GM20431 (cell line): ENCODE measurements at regions not wholly inside any gene's neighbourhood (a gene's known extent, or its start where the extent isn't known, plus 50 kb on each side); places are given as distances from the start of the nearest gene placed in this dataset.

Experiments used
- in situ Hi-C: fragments of 300-500 bp; cut with MseI, MboI; formaldehyde crosslinking; loops from one replicate; pipeline ENCODE4 v1.15.0; 2020; ENCODE audit warnings: low sequenced_read_pairs; ENCODE audit not compliant: unreplicated experiment

DNA sequence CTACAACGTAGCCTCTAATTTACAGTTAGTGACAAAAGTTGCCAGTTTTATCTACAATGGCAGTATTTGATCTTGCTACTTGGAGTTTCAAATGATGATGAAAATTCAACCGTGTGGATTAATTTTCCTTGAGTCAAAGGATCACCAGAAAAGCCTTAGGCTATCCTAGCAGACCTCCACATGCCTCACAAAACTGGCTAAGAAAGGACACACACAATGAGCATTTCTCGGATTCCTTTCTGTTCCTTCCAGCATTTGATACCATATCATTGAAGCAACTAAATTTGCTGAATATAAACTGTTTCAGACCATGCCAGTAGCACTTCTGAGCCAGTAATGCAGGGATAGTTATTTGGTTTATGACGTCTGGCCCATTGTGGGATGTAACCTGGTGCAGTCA is 587.4 kb upstream of the MDFIC2 start:
- in situ Hi-C loops = no loop called here

DNA sequence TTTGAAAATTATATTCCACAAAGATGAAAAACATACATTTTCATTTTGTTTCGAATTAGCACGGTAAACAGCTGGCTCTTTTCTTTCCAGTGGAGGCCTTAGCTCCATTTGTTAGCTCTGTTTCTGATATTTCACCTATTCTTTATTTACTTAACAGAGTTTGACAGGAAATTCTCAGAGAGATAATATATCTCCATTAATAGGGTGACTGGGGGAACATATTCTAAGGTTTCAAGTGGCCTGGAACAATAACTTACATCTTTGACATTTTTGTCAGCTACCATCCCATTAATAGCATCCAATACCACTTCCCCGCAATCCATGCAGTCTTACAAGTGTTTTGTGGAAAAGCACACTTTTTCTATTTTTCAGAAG is 577.6 kb upstream of the MDFIC2 start:
- in situ Hi-C loops = no loop called here

DNA sequence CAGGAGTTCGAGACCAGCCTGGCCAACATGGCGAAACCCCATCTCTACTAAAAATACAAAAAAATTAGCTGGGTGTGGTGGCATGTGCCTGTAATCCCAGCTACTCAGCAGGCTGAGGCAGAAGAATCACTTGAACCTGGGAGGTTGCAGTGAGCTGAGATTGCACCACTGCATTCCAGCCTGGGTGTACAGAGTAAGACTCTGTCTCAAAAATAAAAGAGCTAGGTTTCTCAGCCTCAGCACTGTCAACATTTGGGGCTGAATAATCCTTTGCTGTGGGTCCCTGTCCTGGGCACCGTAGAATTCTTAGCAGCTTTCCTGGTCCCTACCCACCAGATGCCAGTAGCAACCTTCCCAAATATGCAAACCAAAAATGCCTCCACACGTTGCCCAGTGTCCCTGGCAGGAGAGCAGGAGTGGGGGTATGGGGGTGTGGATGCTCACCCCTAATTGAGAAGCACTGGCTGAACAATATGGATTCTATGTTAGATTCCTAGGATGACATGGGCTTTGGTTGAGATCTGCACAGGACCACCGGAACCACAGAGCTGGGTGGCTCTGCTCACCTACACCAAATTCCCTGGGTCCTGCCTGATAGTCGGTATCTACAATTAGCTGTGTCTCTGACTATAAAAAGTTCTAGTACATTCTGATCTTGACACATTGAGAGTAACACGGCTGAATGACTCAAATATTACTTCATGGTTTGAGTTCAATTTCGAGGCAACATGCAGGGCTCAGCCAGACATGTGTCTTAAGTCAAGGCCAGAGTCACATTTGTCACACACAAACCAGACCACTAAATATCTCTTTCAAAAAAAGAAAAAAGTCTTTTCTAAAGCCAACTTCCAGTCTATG is 577.0 kb upstream of the MDFIC2 start:
- in situ Hi-C loops = no loop called here

DNA sequence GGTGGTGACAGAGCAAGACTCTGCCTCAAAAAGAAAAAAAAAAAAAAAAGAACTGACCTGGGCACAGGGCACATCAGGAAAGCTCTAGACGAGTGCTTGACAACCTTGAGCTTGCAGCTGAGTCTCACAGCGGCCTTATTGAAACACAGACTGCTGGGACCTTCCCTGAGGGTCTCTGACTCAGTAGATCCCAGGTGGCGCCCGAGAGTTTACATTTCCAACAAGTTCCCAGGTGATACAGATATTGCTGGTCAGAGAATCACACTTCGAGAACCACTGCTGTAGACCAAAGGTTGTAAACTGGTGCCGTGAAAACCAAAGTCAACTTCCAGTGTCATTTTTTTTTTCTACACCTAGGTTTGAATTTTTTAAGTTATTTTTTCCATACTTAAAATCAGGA is 573.2 kb upstream of the MDFIC2 start:
- in situ Hi-C loops = no loop called here

DNA sequence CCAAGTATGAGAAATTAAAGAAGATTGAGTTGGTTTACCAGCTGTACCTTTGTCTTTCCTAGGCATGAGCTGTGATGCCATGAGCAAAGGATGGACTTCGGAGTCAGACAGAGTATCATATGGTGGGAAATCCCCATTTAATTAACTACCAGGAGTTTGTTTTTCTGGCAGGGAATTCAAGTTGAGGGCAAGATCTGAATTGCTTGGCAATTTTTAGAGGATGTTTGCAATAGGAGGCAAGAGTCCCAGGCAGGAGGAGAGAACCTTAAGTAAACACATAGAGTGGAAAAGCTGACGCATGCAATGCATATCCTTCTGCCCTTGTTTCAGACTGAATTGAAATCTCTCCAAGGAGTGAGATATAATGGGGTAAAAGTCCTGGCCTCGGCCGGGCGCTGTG is 569.7 kb upstream of the MDFIC2 start:
- in situ Hi-C loops = no loop called here

DNA sequence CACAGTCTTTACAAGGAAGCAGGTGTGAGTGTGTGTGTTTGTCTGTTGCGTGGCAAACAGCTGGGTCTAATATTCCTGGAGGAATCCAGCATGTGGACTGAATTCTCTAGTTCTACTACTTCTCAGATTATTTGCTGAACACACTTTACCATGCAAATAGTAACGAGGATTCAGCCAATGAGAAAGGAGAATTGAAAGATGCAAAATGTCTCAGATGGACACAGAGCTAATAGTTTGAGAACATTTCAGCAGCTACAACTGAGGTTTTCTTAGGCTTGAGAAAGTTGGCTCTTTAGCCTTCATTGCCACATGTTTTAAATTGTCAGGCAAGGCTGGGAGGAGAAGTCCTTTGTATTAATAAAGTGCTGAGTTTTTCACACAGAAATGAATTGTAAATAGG is 568.0 kb upstream of the MDFIC2 start:
- in situ Hi-C loops = no loop called here

DNA sequence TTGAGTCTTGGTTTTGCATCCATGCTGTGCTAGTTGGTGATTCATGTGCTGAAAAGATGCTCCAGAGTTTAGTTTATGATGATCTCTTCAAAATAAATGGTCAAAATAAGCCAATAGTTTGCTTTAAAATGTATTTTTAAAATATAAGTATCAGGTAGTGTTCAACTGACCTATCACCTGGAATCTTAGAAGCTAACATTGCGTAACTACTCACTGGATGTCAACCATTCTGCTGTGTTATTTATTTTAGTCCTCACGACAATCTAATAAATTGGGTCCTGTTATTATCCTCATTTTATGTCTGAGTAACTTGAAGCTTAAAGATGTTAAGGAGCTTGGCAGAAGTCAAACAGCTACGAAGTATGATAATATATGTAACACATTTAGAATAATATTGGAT is 563.7 kb upstream of the MDFIC2 start:
- in situ Hi-C loops = no loop called here

DNA sequence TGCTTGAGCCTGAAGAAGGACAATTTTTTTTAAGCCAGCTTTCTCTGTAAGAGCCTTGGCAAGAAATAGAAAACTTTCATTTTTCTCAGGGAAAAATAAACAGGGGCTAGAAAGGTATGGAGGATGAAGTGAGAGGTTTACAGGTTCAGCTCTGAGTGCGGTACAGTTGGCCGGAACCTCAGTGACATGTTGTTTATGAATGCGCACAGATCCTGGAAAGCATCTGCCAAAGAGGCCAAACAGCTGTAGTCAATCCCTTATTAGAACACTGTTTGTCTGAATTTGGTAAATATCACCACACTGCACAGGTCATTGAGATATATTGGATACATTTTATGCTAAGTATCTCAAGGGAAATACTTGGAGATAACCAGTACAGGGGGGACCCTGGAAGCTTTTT is 561.8 kb upstream of the MDFIC2 start:
- in situ Hi-C loops = no loop called here

DNA sequence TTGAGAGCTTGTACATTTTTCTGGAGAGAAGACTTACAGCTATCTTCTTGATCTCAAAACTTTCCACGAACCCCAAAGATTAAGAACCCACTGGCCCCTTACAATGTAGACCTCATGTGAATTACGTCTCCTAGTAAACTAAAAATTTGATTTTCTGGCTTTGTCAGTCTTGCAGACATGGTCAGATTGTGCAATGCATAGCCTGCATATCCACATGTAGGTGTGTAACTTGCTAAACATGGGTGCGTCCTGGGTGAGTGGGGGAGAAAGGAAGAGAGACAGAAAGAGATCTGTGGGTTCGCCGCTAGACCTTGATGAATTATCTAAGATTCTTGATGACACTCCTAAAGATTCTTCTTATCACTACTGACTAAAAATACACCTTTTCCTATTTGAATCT is 561.2 kb upstream of the MDFIC2 start:
- in situ Hi-C loops = no loop called here

DNA sequence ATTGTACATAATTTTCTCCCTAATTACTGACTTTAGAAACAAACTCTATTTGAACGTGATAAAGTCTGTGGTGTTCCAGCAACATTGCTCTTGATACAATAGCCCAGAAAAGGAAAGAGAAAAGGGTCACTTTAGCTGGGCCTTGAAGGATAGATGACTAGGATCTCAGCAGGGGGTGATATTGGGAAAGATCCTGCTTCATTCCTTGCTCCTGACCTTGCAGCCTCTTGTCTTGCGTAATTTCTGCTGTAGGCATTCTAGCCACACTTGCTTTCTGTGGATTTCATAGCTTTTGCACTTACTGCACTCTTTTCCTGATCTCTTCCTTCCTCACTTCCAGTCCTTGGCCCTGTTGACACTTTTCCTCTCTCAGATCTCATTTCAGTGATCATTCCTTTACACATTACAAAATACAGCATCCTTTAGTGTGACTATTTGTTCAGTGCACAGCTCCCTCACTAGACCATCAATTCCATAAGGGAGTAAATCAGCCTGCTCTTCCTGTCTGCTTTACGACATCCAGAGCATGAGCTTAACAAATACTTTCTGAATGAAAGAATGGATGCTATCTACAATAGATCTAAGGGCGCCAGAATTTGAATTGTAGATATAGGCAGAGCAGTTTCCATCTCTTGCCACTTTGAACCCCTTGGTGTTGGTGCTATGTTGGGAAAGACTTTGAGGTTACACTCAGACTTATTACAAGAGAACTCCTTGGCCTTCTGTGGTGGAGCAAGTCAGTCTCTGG is 559.6 kb upstream of the MDFIC2 start:
- in situ Hi-C loops = no loop called here

DNA sequence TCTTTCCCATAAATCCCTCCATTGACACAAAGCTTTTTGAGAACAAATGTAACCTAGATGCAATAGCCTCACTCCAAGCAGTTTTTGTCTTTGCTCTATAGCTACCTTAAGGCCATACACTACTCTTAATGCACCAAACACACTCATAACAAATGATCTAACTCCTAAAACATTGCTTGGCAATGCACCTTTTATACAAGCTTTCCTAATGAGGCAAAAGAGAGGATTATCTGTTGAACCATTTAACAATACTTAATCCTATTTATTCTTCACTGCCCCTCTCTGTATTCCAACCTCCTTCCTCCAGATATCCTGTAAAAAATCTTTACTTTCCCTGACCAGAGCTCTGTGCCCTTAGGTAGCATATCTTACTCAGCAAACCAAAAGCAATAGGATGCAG is 558.1 kb upstream of the MDFIC2 start:
- in situ Hi-C loops = no loop called here

DNA sequence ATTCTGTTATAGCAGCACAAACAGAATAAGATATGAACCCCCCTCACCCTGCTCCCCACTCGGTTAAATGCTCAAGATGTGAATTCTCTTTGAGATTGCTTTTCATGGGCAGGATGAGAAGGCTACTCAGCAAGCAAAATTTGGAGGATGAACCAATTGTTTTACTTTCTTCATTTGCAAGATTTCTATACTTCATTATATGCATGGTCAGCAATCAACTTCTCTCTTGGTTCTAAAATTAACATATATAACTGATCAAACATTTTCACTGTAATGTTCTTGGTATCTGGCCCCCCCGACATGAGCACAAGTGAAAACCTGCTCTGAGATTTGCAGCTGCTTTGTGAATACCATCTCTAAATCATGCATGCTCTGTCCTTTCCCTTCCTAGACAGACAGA is 556.1 kb upstream of the MDFIC2 start:
- in situ Hi-C loops = no loop called here

DNA sequence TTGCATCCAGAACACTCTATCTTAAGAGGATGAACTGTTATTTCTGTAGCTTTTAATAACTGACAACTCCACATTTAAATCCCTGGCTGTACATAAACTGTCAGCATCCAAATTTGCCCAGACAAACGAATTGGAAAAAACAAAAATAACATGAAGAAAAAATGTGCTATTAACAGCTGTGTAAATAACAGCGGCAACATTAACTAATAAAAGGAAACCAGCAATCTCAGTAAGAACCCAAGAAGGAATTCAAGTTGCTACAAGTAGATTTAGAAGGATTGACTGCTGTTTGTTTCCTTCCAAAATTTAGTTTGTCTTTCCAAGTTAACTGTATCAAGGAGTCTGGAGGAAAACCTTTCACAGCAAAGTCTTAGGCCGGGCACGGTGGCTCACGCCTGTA is 550.6 kb upstream of the MDFIC2 start:
- in situ Hi-C loops = no loop called here

DNA sequence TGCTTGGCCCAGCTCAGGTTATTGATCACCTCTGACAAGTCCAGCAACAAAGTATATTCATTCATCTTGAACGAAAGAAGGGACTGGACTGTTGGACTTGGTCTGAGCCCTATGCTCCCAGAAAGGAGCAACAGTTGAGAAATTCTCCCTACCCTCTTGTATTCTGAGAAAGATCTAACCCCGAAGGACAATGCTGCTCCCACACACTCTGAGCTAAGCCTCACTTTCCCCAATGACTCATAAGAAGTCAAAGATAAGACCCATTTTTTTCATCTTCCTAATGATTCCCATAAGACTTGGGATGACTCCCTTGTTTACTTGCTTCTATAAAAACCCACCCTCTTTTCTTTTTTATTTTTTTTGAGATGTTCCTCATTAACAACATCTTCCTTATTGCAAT is 549.4 kb upstream of the MDFIC2 start:
- in situ Hi-C loops = no loop called here

DNA sequence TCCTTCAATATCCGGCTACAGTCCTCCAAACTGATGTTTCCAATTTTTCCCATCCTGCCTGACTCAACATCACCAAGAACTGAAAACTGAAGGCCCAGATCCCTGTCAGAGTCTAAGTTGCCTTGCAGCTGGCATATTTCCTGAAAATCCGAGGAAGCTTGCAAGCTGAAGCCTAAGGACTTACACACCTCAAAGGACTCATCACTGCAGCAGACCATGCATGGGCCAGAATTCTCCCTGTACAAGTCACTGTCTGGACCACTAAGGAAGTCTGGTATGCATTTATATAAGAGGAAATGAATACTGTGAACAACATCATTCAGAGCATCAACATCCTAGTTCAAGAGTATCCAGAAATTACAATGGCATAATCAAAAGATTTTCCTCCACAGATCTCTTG is 548.8 kb upstream of the MDFIC2 start:
- in situ Hi-C loops = no loop called here

DNA sequence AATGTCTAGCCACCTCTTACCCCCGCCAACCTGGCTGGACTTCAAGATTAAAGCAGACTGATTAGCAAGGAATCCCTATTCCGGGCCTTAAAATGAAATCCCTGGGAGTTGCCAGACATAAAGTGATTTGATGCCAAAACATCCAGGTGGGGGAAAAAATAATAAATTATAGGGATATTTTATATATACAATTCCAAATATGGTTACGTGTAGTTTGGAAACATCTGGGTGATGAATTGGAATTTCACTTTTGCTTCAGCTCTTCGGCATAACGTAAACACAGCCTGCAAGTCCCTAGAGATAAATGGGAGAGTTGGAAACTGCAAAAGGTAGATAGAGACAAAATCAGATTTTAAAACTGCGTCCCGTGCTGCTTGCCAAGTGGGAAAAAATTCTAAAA is 545.5 kb upstream of the MDFIC2 start:
- in situ Hi-C loops = no loop called here

DNA sequence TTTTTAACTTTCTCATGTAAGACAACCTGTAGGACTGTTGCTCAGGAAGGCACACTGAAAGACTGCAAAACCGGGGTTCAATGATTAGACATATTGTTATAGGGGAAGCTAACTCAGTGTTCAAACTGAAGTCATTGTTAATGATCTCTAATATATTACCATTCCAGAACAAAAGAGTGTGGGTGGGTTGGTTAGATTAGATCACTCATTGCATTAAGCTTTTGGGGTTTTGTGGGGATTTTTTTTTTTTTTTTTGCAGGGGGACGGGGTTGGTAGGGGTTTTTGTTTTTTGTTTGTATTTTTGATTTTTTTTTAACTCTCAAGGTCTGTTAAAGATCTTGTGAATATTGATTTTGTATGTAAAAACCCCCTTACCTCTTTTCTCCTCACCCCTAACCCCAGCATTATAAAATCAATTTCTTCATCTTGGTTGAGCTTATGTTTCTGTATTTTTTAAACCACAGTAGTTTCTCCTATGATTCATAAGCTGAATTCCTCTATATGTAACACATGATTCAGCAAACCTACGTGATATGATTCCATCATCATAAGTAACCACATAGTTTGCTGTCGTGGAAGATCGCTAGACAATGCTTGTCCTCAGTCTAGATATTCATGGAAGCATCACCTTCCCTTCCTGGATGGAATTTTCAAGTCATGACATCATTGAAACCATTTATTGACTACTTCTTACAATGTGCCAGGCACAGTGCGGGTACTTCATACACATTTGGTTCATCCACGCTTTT is 544.1 kb upstream of the MDFIC2 start:
- in situ Hi-C loops = no loop called here

DNA sequence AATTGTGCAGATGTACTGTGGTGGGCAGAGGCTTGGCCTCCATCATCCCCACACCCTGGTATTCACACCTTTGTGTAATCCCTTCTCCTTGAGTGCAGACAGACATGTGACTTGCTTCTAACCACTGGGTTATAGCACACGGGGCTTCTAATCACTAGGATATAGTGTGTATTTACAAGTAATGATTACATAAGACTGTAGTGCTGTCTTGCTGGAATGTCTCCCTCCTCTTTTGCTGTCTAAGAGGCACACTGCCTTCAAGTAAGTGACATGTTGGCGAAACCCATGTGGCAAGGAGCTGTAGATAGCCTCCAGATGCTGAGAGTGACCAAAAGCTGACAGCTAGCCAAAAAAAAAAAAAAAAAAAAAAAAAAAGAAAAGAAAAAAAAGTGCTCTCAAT is 542.7 kb upstream of the MDFIC2 start:
- in situ Hi-C loops = no loop called here

DNA sequence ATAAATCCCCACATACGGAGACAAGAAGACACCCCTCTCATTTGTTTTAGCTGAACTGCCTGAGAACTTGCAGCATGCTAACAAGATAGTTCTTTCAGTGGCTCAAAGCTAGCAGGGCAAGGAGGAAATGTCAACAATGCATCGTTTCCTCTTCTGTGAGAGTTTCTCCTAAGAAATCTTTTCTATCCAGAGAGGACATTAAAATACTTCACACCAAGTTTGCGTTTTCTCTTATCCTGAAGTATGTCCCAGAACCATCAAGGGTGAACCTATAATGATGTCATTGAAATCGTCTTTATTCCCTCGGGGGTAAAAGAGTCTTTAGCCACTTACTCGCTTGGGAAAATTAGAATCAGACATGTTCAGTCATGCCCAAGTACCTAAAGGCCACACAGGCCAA is 541.7 kb upstream of the MDFIC2 start:
- in situ Hi-C loops = no loop called here

DNA sequence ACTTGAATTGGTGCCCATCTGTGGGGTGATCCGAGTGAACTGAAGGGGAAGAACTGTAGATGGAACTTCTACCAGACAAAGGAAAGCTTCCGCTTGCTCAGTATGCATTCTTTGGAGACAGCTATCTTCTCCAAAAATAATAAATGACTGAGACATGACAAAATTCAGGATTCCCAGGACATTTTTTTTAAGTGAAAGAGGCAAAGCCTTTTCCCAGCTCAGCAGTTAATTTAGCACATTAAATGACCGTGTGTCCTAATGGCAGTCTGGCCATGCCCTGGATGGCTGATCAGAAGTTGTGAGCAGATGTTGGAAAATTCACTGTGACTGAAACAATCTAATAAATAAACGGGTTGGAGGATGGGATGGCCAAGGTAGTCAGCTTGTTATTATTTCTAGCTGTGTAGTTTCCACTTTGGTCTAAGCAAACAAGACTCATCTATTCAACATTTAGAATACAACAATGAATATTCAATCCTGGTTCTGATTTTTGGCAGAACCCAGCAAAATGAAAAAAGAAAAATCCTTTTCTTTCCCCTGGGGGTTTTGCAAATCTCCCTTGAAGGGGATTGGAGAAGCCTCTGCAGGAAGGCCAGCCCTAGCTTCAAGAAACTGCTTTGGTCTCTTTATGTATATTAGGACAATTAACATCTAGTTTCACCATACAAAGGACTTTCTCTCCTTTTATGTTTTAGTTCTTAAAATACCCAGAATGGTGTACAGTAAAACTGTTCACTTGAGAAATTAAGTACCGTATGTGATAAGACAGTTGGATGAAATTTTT is 540.9 kb upstream of the MDFIC2 start:
- in situ Hi-C loops = no loop called here
